IPS-18a (cell line): ENCODE measurements at regions not wholly inside any gene's neighbourhood (a gene's known extent, or its start where the extent isn't known, plus 50 kb on each side); places are given as distances from the start of the nearest gene placed in this dataset.

ENCODE experiments used
- H3K27ac ChIP-seq: one replicate; pipeline ENCODE4 v1.5.1; 2013; ENCODE audit warnings: low read length
- H3K27me3 ChIP-seq: one replicate; pipeline ENCODE4 v1.6.1; 2013; ENCODE audit warnings: mild to moderate bottlenecking, low read length; ENCODE audit not compliant: control insufficient read depth, insufficient read depth
- H3K36me3 ChIP-seq: one replicate; pipeline ENCODE4 v1.6.1; 2013; ENCODE audit warnings: low read depth, low read length; ENCODE audit not compliant: control insufficient read depth
- H3K4me1 ChIP-seq: one replicate; pipeline ENCODE4 v1.6.1; 2013; ENCODE audit warnings: low read depth, low read length; ENCODE audit not compliant: control insufficient read depth
- H3K4me3 ChIP-seq: one replicate; pipeline ENCODE4 v1.5.1; 2013; ENCODE audit warnings: low read length
- H3K9ac ChIP-seq: one replicate; pipeline ENCODE4 v1.6.1; 2013; ENCODE audit warnings: mild to moderate bottlenecking, low read length, moderate library complexity
- H3K9me3 ChIP-seq: one replicate; pipeline ENCODE4 v1.6.1; 2013; ENCODE audit warnings: low read depth, low read length; ENCODE audit not compliant: control insufficient read depth

GRCh38 chr12:60100160-60100559 lies 504.3 kb downstream of the SLC16A7 start:
- Histone ChIP-seq H3K4me3 (no peak overlapping the region), H3K9ac (no peak overlapping the region), H3K9me3 (no peaks in the 10 kb centered on the region), H3K4me1 (no peaks in the 10 kb centered on the region), H3K27me3 (no peaks in the 10 kb centered on the region), H3K36me3 (no peaks in the 10 kb centered on the region), H3K27ac (no peak overlapping the region)

DNA sequence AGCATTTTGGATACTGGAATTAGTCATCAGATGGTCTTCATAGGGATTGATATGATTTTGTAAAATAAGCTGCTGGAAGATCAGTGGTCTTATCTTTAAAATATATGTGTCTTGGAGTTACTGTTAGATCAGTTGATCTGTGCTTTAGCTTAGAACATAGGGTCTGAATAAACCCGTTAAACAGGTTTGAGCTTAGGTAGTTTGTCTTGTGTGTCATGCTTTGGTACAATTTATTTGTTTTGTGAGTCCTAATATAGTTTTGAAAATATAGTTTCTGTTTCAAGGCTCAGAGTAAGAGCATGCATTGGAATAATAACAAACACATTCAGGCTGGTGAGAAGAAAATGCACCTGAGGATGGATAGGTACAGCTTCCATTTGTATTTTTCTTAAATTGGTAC lies 505.0 kb downstream of the SLC16A7 start:
- Histone ChIP-seq H3K9me3 (no peaks in the 10 kb centered on the region), H3K27me3 (no peaks in the 10 kb centered on the region), H3K4me1 (no peaks in the 10 kb centered on the region), H3K4me3 (no peak overlapping the region), H3K36me3 (no peaks in the 10 kb centered on the region), H3K27ac (no peak overlapping the region), H3K9ac (no peak overlapping the region)

- no peak overlapping the region for H3K9ac ChIP-seq
- H3K4me1 ChIP-seq, result no peaks in the 10 kb centered on the region
Observed at GRCh38 chr12:60101715-60102114, 505.9 kb downstream of the SLC16A7 start.

GRCh38 chr12:60106214-60106613 lies 510.4 kb downstream of the SLC16A7 start:
- H3K27ac ChIP-seq, result no peak overlapping the region
- H3K9me3 ChIP-seq, result no peaks in the 10 kb centered on the region
- H3K27me3 ChIP-seq, result no peaks in the 10 kb centered on the region
- no peaks in the 10 kb centered on the region for H3K36me3 ChIP-seq
- no peak overlapping the region for H3K4me3 ChIP-seq
- H3K9ac ChIP-seq, result no peak overlapping the region
- no peaks in the 10 kb centered on the region for H3K4me1 ChIP-seq

More at GRCh38 chr12:60101715-60102114, 505.9 kb downstream of the SLC16A7 start:
- H3K9me3 ChIP-seq, result no peaks in the 10 kb centered on the region
- H3K4me3 ChIP-seq, result no peak overlapping the region
- no peak overlapping the region for H3K27ac ChIP-seq
- no peaks in the 10 kb centered on the region for H3K27me3 ChIP-seq
- no peaks in the 10 kb centered on the region for H3K36me3 ChIP-seq

GRCh38 chr12:60107992-60108391 lies 512.2 kb downstream of the SLC16A7 start:
- H3K9me3 ChIP-seq, result no peaks in the 10 kb centered on the region
- no peak overlapping the region for H3K27ac ChIP-seq
- H3K27me3 ChIP-seq, result no peaks in the 10 kb centered on the region
- no peaks in the 10 kb centered on the region for H3K4me1 ChIP-seq
- no peak overlapping the region for H3K9ac ChIP-seq
- no peak overlapping the region for H3K4me3 ChIP-seq
- H3K36me3 ChIP-seq, result no peaks in the 10 kb centered on the region

GRCh38 chr12:60112063-60112462 lies 516.2 kb downstream of the SLC16A7 start:
- H3K4me3 ChIP-seq, result no peak overlapping the region
- H3K9me3 ChIP-seq, result no peaks in the 10 kb centered on the region
- H3K36me3 ChIP-seq, result no peaks in the 10 kb centered on the region
- no peaks in the 10 kb centered on the region for H3K4me1 ChIP-seq
- H3K27me3 ChIP-seq, result no peaks in the 10 kb centered on the region
- no peak overlapping the region for H3K9ac ChIP-seq
- no peak overlapping the region for H3K27ac ChIP-seq

DNA sequence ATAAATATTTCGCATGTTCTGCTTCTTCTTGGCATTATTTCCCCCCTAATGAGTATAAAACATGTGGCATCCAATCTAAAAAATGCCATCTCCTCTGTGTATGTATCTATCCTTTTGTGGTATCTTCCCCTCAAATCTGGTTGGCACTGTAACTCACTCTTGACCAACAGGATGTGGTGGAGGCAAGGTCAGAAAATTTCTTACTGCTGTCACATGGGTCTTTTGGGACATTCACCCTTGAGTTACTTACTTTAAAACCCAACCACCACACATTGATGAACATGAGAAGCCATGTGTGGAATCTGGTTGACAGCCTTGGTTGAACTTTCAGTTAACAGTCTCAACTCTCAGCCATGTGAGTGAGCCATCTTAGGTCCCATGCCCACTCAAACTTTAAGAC lies 516.9 kb downstream of the SLC16A7 start:
- Histone ChIP-seq H3K4me1 (no peaks in the 10 kb centered on the region), H3K9me3 (no peaks in the 10 kb centered on the region), H3K27ac (no peak overlapping the region), H3K9ac (no peak overlapping the region), H3K4me3 (no peak overlapping the region), H3K27me3 (no peaks in the 10 kb centered on the region), H3K36me3 (no peaks in the 10 kb centered on the region)

GRCh38 chr12:60114169-60114568 lies 518.3 kb downstream of the SLC16A7 start:
- Histone ChIP-seq H3K36me3 (no peaks in the 10 kb centered on the region), H3K4me3 (no peak overlapping the region), H3K27me3 (no peaks in the 10 kb centered on the region), H3K4me1 (no peaks in the 10 kb centered on the region), H3K9me3 (no peaks in the 10 kb centered on the region), H3K9ac (no peak overlapping the region), H3K27ac (no peak overlapping the region)

- Histone ChIP-seq H3K36me3 (no peaks in the 10 kb centered on the region), H3K27me3 (no peaks in the 10 kb centered on the region), H3K4me1 (no peaks in the 10 kb centered on the region), H3K9me3 (no peaks in the 10 kb centered on the region), H3K4me3 (no peak overlapping the region), H3K27ac (no peak overlapping the region), H3K9ac (no peak overlapping the region)
Observed at GRCh38 chr12:60119327-60119726, 523.5 kb downstream of the SLC16A7 start.

DNA sequence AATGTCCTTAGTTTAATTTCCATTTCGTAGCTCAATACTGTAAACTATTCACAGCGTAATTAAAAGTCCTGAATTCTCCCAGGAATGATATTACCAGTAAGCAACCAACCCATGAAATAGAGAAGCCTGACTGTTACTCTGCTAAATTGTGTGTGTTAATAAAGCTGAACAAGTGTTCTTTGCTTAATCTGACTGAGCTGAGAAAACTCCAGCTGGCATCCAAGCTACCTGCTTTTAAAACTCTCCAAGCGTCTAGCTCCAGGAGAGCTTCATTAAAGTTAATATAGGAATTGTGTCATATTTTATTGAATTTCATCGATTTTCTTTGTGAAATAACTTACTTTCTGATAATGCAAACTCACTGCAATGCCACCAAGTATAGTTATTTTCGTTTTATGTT lies 524.4 kb downstream of the SLC16A7 start:
- Histone ChIP-seq H3K27ac (no peak overlapping the region), H3K36me3 (no peaks in the 10 kb centered on the region), H3K4me1 (no peaks in the 10 kb centered on the region), H3K27me3 (no peaks in the 10 kb centered on the region), H3K4me3 (no peak overlapping the region), H3K9me3 (peaks cover 2% of the 10 kb centered on the region), H3K9ac (no peak overlapping the region)

GRCh38 chr12:60123557-60123956 lies 527.7 kb downstream of the SLC16A7 start:
- Histone ChIP-seq H3K4me3 (no peak overlapping the region), H3K9me3 (peaks cover 18% of the 10 kb centered on the region), H3K4me1 (no peaks in the 10 kb centered on the region), H3K9ac (no peak overlapping the region), H3K27ac (no peak overlapping the region), H3K27me3 (no peaks in the 10 kb centered on the region), H3K36me3 (no peaks in the 10 kb centered on the region)

DNA sequence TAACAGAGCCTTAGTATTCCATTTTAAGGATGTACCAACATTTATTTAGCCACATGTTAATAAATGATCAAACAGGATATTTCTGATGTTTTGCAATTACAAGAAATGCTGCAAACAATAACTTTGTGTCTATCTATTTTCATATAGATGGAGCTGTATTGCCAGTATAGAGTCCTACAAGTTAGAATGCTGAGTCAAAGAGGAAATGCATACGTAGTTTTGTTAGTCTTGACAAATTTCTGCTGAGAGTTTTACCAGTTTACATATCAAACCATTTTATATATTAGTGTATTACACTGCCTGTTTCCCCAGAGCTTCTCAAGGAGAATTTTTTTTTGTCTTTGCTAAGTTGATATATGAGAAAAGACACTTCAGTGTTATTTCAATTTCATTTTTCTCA lies 541.7 kb downstream of the SLC16A7 start:
- Histone ChIP-seq H3K9ac (no peak overlapping the region), H3K27me3 (no peaks in the 10 kb centered on the region), H3K9me3 (no peaks in the 10 kb centered on the region), H3K27ac (no peak overlapping the region), H3K4me3 (no peak overlapping the region), H3K4me1 (peaks cover 3% of the 10 kb centered on the region), H3K36me3 (no peaks in the 10 kb centered on the region)
